SU-DHL-6 (cell line): ENCODE measurements at regions not wholly inside any gene's neighbourhood (a gene's known extent, or its start where the extent isn't known, plus 50 kb on each side); places are given as distances from the start of the nearest gene placed in this dataset.

Source experiments
- EZH2phosphoT487 ChIP-seq: fragments of 200-600 bp; sonication (generic), shearing (Covaris generic); conservative IDR thresholded peaks from 2 replicates; pipeline ENCODE4 v1.6.1; 2018; ENCODE audit warnings: mild to moderate bottlenecking, antibody characterized with exemption, low read length, moderate library complexity, mixed read lengths
- TF ChIP-seq, protein P1 (sequence below): fragments of 200-600 bp; sonication (generic); IDR thresholded peaks from one replicate; pipeline ENCODE4 v1.5.1; 2017; ENCODE audit warnings: antibody characterized with exemption, mild to moderate bottlenecking, low read length, moderate library complexity; ENCODE audit not compliant: insufficient read depth, poor library complexity, severe bottlenecking

DNA sequence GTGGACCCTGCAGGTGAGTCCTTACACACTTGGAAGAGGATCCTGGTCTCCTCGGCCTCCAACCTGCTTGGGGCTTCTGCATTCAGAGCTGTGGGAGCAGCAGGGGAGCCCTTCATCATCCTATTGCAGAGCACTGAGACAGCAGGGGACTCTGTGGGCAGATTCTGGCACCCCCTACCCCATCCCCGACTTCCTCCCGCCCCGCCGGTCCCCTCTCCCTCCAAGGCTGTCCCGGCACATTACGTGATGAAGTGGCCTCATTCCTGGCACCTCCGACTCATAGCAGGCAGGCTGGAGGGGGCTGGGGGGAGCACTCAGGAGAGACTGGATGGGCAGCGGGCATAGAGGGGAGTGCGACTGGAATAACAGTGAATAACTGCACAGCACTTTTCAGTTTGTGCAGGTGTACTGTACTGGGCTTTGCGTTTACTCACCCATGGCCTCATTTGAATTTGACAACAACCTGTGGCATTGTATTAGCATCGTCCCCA is 394.1 kb downstream of the MATN1 start:
- TF ChIP-seq, protein P1, sequence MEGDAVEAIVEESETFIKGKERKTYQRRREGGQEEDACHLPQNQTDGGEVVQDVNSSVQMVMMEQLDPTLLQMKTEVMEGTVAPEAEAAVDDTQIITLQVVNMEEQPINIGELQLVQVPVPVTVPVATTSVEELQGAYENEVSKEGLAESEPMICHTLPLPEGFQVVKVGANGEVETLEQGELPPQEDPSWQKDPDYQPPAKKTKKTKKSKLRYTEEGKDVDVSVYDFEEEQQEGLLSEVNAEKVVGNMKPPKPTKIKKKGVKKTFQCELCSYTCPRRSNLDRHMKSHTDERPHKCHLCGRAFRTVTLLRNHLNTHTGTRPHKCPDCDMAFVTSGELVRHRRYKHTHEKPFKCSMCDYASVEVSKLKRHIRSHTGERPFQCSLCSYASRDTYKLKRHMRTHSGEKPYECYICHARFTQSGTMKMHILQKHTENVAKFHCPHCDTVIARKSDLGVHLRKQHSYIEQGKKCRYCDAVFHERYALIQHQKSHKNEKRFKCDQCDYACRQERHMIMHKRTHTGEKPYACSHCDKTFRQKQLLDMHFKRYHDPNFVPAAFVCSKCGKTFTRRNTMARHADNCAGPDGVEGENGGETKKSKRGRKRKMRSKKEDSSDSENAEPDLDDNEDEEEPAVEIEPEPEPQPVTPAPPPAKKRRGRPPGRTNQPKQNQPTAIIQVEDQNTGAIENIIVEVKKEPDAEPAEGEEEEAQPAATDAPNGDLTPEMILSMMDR = no peak
- no peak for TF ChIP-seq EZH2phosphoT487
